SK-N-SH treated with all-trans-retinoic acid at 6 μM for 48 hours (cell line): ENCODE measurements at regions not wholly inside any gene's neighbourhood (a gene's known extent, or its start where the extent isn't known, plus 50 kb on each side); places are given as distances from the start of the nearest gene placed in this dataset.

Experiments
- ATAC-seq: fragments of 200-7000 bp; cut with Tn5 transposase; 3 replicates; pipeline ENCODE4 v1.9.1; 2020; ENCODE audit warnings: mild to moderate bottlenecking, moderate library complexity
- ARNTL ChIP-seq: fragments of 450-650 bp; formaldehyde crosslinking; IDR thresholded peaks from 2 replicates; pipeline ENCODE4 v1.5.0; 2020; ENCODE audit warnings: low read depth, mild to moderate bottlenecking, moderate library complexity, borderline replicate concordance
- BACH2 ChIP-seq: fragments of 250-450 bp; sonication (Bioruptor Pico); IDR thresholded peaks from 2 replicates; pipeline ENCODE4 v1.9.0; 2021; ENCODE audit warnings: mild to moderate bottlenecking, borderline replicate concordance
- CREB5 ChIP-seq: fragments of 250-450 bp; sonication (Bioruptor Pico); IDR thresholded peaks from 2 replicates; pipeline ENCODE4 v1.5.1; 2020; ENCODE audit warnings: low read depth, mild to moderate bottlenecking, moderate library complexity
- CSDC2 ChIP-seq: fragments of 250-450 bp; sonication (Bioruptor Pico); IDR thresholded peaks from 2 replicates; pipeline ENCODE4 v1.5.0; 2020; ENCODE audit warnings: mild to moderate bottlenecking, moderate library complexity
- ESRRG ChIP-seq: fragments of 250-450 bp; sonication (Bioruptor Pico); IDR thresholded peaks from 2 replicates; pipeline ENCODE4 v1.6.1; 2021; ENCODE audit warnings: mild to moderate bottlenecking
- GLIS3 ChIP-seq: fragments of 250-450 bp; sonication (Bioruptor Pico); IDR thresholded peaks from 2 replicates; pipeline ENCODE4 v1.5.0; 2020; ENCODE audit warnings: mild to moderate bottlenecking, moderate library complexity
- ISL1 ChIP-seq: fragments of 250-450 bp; sonication (Bioruptor Pico); IDR thresholded peaks from 2 replicates; pipeline ENCODE4 v2.1.2; 2022; ENCODE audit warnings: mild to moderate bottlenecking, moderate library complexity
- OSR1 ChIP-seq: fragments of 250-450 bp; sonication (Bioruptor Pico); IDR thresholded peaks from 2 replicates; pipeline ENCODE4 v1.8.0; 2022; ENCODE audit warnings: moderate library complexity, mild to moderate bottlenecking, inconsistent platforms
- PATZ1 ChIP-seq: fragments of 250-450 bp; sonication (Bioruptor Pico); IDR thresholded peaks from 2 replicates; pipeline ENCODE4 v1.8.0; 2020; ENCODE audit warnings: mild to moderate bottlenecking, moderate library complexity, borderline replicate concordance
- POU6F1 ChIP-seq: fragments of 250-450 bp; sonication (Bioruptor Pico); IDR thresholded peaks from 2 replicates; pipeline ENCODE4 v1.8.0; 2021; ENCODE audit warnings: low read depth, mild to moderate bottlenecking, moderate library complexity, borderline replicate concordance
- PPARA ChIP-seq: fragments of 250-450 bp; sonication (Bioruptor Pico); IDR thresholded peaks from 2 replicates; pipeline ENCODE4 v1.5.0; 2020; ENCODE audit warnings: mild to moderate bottlenecking, borderline replicate concordance
- RARB ChIP-seq: fragments of 250-450 bp; sonication (Bioruptor Pico); IDR thresholded peaks from 2 replicates; pipeline ENCODE4 v1.8.0; 2021; ENCODE audit warnings: mild to moderate bottlenecking, moderate library complexity
- SNAI2 ChIP-seq: fragments of 250-450 bp; sonication (Bioruptor Pico); IDR thresholded peaks from 2 replicates; pipeline ENCODE4 v1.5.0; 2020; ENCODE audit warnings: mild to moderate bottlenecking, moderate library complexity
- TCF4 ChIP-seq: fragments of 250-450 bp; sonication (Bioruptor Pico); IDR thresholded peaks from 2 replicates; pipeline ENCODE4 v1.8.0; 2021; ENCODE audit warnings: mild to moderate bottlenecking, moderate library complexity, borderline replicate concordance
- TOX ChIP-seq: fragments of 250-450 bp; sonication (Bioruptor Pico); IDR thresholded peaks from 2 replicates; pipeline ENCODE4 v1.8.0; 2021; ENCODE audit warnings: mild to moderate bottlenecking, moderate library complexity, borderline replicate concordance
- ZC3H10 ChIP-seq: fragments of 250-450 bp; sonication (Bioruptor Pico); IDR thresholded peaks from 2 replicates; pipeline ENCODE4 v1.5.1; 2021; ENCODE audit warnings: mild to moderate bottlenecking, moderate library complexity
- ZFP3 ChIP-seq: fragments of 250-450 bp; sonication (Bioruptor Pico); IDR thresholded peaks from 2 replicates; pipeline ENCODE4 v1.5.0; 2020; ENCODE audit warnings: mild to moderate bottlenecking, moderate library complexity
- ZFP30 ChIP-seq: fragments of 450-650 bp; formaldehyde crosslinking; IDR thresholded peaks from 2 replicates; pipeline ENCODE4 v1.5.0; 2022; ENCODE audit warnings: mild to moderate bottlenecking, moderate library complexity
- ZNF565 ChIP-seq: fragments of 450-650 bp; formaldehyde crosslinking; conservative IDR thresholded peaks from 2 replicates; pipeline ENCODE4 v1.5.0; 2020; ENCODE audit warnings: low read depth, mild to moderate bottlenecking, moderate library complexity
- ZNF70 ChIP-seq: fragments of 450-650 bp; formaldehyde crosslinking; IDR thresholded peaks from 2 replicates; pipeline ENCODE4 v1.5.0; 2020; ENCODE audit warnings: mild to moderate bottlenecking, moderate library complexity
- ZNF8 ChIP-seq: fragments of 450-650 bp; formaldehyde crosslinking; IDR thresholded peaks from 2 replicates; pipeline ENCODE4 v1.5.0; 2020; ENCODE audit warnings: mild to moderate bottlenecking, moderate library complexity

GRCh38 chr16:49121636-49122035, 160.0 kb downstream of the CBLN1 start:
- ATAC-seq: no peak
- TF ChIP-seq ZC3H10 (CRISPR knock-in tag) (no peak), ISL1 (CRISPR knock-in tag) (no peak), ZNF565 (CRISPR knock-in tag) (no peak), CREB5 (no peak), ZNF8 (CRISPR knock-in tag) (no peak)

- TF ChIP-seq ISL1 (CRISPR knock-in tag) (no peak), GLIS3 (CRISPR knock-in tag) (no peak), BACH2 (CRISPR knock-in tag) (no peak), CREB5 (no peak), SNAI2 (no peak), ZNF8 (CRISPR knock-in tag) (no peak), ZNF70 (no peak), ZC3H10 (CRISPR knock-in tag) (no peak), ZFP3 (CRISPR knock-in tag) (no peak), TOX (CRISPR knock-in tag) (no peak), OSR1 (CRISPR knock-in tag) (no peak), ZNF565 (CRISPR knock-in tag) (no peak), POU6F1 (CRISPR knock-in tag) (no peak), PATZ1 (CRISPR knock-in tag) (no peak), RARB (CRISPR knock-in tag) (no peak)
- ATAC-seq: no peak
These were observed 161.0 kb downstream of the CBLN1 start for GRCh38 chr16:49120631-49121030.

- no peak for ATAC-seq
- TF ChIP-seq ZC3H10 (CRISPR knock-in tag) (no peak), ESRRG (no peak), ZNF70 (no peak), OSR1 (CRISPR knock-in tag) (no peak), ZNF565 (CRISPR knock-in tag) (no peak), ZNF8 (CRISPR knock-in tag) (no peak), TCF4 (CRISPR knock-in tag) (no peak), CSDC2 (no peak), TOX (CRISPR knock-in tag) (no peak), BACH2 (CRISPR knock-in tag) (no peak), PPARA (CRISPR knock-in tag) (no peak), ISL1 (CRISPR knock-in tag) (no peak), ZFP3 (CRISPR knock-in tag) (no peak), CREB5 (no peak), SNAI2 (no peak)
These were observed 164.8 kb downstream of the CBLN1 start for GRCh38 chr16:49116873-49117272.

GRCh38 chr16:49115956-49116355, 165.7 kb downstream of the CBLN1 start:
- TF ChIP-seq ISL1 (CRISPR knock-in tag) (no peak), SNAI2 (no peak), GLIS3 (CRISPR knock-in tag) (no peak), ESRRG (no peak), ZFP30 (no peak), TCF4 (CRISPR knock-in tag) (no peak), RARB (CRISPR knock-in tag) (no peak), BACH2 (CRISPR knock-in tag) (no peak), ARNTL (CRISPR knock-in tag) (no peak)
- ATAC-seq: no peak
